Endothelial cell of umbilical vein (primary cell): ENCODE measurements at regions not wholly inside any gene's neighbourhood (a gene's known extent, or its start where the extent isn't known, plus 50 kb on each side); places are given as distances from the start of the nearest gene placed in this dataset.

Experiments
- BruUV-seq: library from RNA; stranded (reverse); fragments of 400-500 nt; replicated peaks from 2 replicates; lab custom pipeline; 2021; lab: Mats Ljungman, UMichigan
- CTCF ChIA-PET: fragments of 300-600, 350-600 bp; sonication (Branson Sonifier 250); formaldehyde crosslinking; loops from one replicate; lab custom pipeline; 2021; ENCODE audit warnings: antibody characterized with exemption, inconsistent platforms; lab: Charles Lee
- POLR2A ChIA-PET: fragments of 300-600, 350-600 bp; sonication (Branson Sonifier 250); formaldehyde crosslinking; loops from one replicate; lab custom pipeline; 2021; ENCODE audit warnings: antibody characterized with exemption, inconsistent platforms; lab: Charles Lee
- DNase-seq: peaks from one replicate; pipeline ENCODE4 v3.0.0-alpha.2; 2011; ENCODE audit warnings: low read depth, low spot score
- FAIRE-seq: peaks from 2 replicates; lab custom pipeline; 2011; peaks lifted over from hg19 to GRCh38; lab: Jason Lieb, UNC
- H2AFZ ChIP-seq: 2 replicates; pipeline ENCODE4 v1.6.0; 2012; ENCODE audit warnings: low read depth, low read length, control low read depth, inconsistent platforms
- H3K27ac ChIP-seq: 2 replicates; pipeline ENCODE4 v1.5.1; 2011; ENCODE audit warnings: low read depth, mild to moderate bottlenecking, control low read depth, low read length, moderate library complexity; ENCODE audit not compliant: insufficient read depth
- H3K27me3 ChIP-seq, 2 experiments: 2 replicates each; pipeline versions ENCODE4 v1.6.0 to v1.6.1; 2011; ENCODE audit warnings: low read length in 2 of 2, mixed read lengths in 1 of 2; ENCODE audit not compliant: control insufficient read depth in 2 of 2, insufficient read depth in 2 of 2
- H3K36me3 ChIP-seq, 2 experiments: 2 replicates in 1 of 2; 3 replicates in 1 of 2; pipeline ENCODE4 v1.5.1; 2011; ENCODE audit warnings: low read length in 2 of 2, mild to moderate bottlenecking in 1 of 2, moderate library complexity in 1 of 2; ENCODE audit not compliant: control insufficient read depth in 2 of 2, insufficient read depth in 2 of 2; ENCODE audit errors: extremely low read depth in 1 of 2
- H3K4me1 ChIP-seq: 3 replicates; pipeline ENCODE4 v1.5.1; 2011; ENCODE audit warnings: mild to moderate bottlenecking, low read length; ENCODE audit not compliant: control insufficient read depth, insufficient read depth; ENCODE audit errors: extremely low read depth
- H3K4me2 ChIP-seq: 2 replicates; pipeline ENCODE4 v1.6.1; 2011; ENCODE audit warnings: low read length, control low read depth, mixed read lengths; ENCODE audit not compliant: insufficient read depth
- H3K4me3 ChIP-seq, 3 experiments: fragments of 200-600 bp in 1 of 3; sonication (generic), shearing (Covaris generic) in 1 of 3; replicated peaks in 1 of 3; 2 replicates each; pipeline ENCODE4 v1.5.1; 2011 to 2016; ENCODE audit warnings: control low read depth in 3 of 3, low read length in 3 of 3, mild to moderate bottlenecking in 2 of 3, inconsistent platforms in 1 of 3, low read depth in 1 of 3, moderate library complexity in 1 of 3; ENCODE audit not compliant: insufficient read depth in 1 of 3
- H3K79me2 ChIP-seq: 2 replicates; pipeline ENCODE4 v1.6.0; 2012; ENCODE audit warnings: low read length, inconsistent platforms; ENCODE audit not compliant: control insufficient read depth, insufficient read depth
- H3K9ac ChIP-seq: replicated peaks from 2 replicates; pipeline ENCODE3; 2011; ENCODE audit warnings: low read length, control low read depth; ENCODE audit not compliant: insufficient read depth; ENCODE audit errors: extremely low read depth
- H3K9me1 ChIP-seq: replicated peaks from 3 replicates; pipeline ENCODE4 v1.6.0; 2011; ENCODE audit warnings: mild to moderate bottlenecking, low read length; ENCODE audit not compliant: control insufficient read depth, insufficient read depth; ENCODE audit errors: extremely low read depth
- H3K9me3 ChIP-seq: replicated peaks from 2 replicates; pipeline ENCODE4 v1.5.1; 2012; ENCODE audit warnings: low read length, inconsistent platforms; ENCODE audit not compliant: control insufficient read depth, insufficient read depth
- H4K20me1 ChIP-seq: replicated peaks from 2 replicates; pipeline ENCODE3; 2011; ENCODE audit warnings: mild to moderate bottlenecking, low read length; ENCODE audit not compliant: control insufficient read depth, insufficient read depth; ENCODE audit errors: extremely low read depth
- CTCF ChIP-seq, 2 donors: IDR thresholded peaks; 1 replicate in 1 of 2; 2 replicates in 1 of 2; pipeline ENCODE4 v1.5.1; 2011; ENCODE audit warnings: low read length in 2 of 2, mild to moderate bottlenecking in 2 of 2, moderate library complexity in 2 of 2, control low read depth in 1 of 2, inconsistent platforms in 1 of 2, low read depth in 1 of 2; ENCODE audit not compliant: insufficient read depth in 1 of 2; ENCODE audit errors: extremely low read depth in 1 of 2
- EZH2 ChIP-seq: IDR thresholded peaks from 2 replicates; pipeline ENCODE4 v1.6.1; 2012; ENCODE audit warnings: borderline replicate concordance, low read depth, mild to moderate bottlenecking, moderate library complexity, low read length, inconsistent platforms; ENCODE audit not compliant: severe bottlenecking
- GATA2 ChIP-seq: IDR thresholded peaks from 2 replicates; pipeline ENCODE4 v1.7.0; 2011; ENCODE audit warnings: low read depth, mild to moderate bottlenecking, moderate library complexity, mixed read lengths, low read length; ENCODE audit not compliant: insufficient read length, insufficient read depth
- JUN ChIP-seq: IDR thresholded peaks from 2 replicates; pipeline ENCODE4 v1.6.1; 2011; ENCODE audit warnings: borderline replicate concordance, low read depth; ENCODE audit not compliant: insufficient read length, insufficient read depth
- POLR2A ChIP-seq: IDR thresholded peaks from 2 replicates; pipeline ENCODE4 v1.6.1; 2012; ENCODE audit warnings: low read depth, mild to moderate bottlenecking, control low read depth, low read length
- POLR2AphosphoS5 ChIP-seq: IDR thresholded peaks from 2 replicates; pipeline ENCODE4 v1.6.1; 2012; ENCODE audit warnings: low read depth, mild to moderate bottlenecking, control low read depth, low read length, moderate library complexity; ENCODE audit not compliant: insufficient read depth
- dilution Hi-C: fragments of 300-500 bp; cut with MboI; formaldehyde crosslinking; loops from one replicate; pipeline ENCODE4 v1.15.0; 2019; ENCODE audit warnings: low sequenced_read_pairs; ENCODE audit not compliant: extremely low pct_ligation_motif_present
- intact Hi-C: fragments of 100-400 bp; cut with micrococcal nuclease; formaldehyde crosslinking; loops from one replicate; pipeline ENCODE4 v1.10.0; 2022

DNA sequence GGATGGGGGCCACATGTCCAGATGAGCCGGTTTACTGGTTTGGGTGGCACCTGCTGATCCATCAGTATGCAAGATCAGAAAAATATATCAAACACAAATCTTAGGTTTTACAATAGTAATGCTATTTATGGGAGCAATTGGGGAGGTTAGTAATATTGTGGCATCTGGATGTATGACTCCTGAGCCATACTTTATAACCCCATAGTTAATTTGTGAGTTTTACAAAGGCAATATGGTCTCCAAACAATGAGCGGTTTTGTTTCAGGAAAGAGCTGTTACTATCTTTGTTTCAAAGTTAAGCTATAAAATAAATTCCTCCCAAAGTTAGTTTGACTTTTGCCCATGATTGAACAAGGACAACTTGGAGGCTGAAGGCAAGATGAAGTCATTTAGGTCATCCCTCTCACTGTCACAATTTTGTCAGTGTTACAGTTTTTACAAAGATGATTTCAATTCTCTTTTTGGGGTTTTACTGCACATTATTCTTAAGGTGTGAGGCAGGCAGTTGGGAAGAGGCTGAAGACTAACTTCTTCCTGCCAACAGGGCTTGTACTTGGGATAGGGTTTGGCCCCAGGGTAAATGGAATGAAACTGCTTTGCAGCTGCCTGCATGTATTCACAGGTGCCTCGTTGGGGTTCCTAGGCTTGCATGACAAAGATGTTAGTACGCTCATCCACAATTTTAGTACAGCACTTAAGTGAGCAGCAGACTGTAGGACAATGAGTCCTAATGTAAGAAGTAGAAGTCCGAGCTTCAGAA, 296.6 kb upstream of the NDN start:
- BruUV-seq: no TSS peak
- Histone ChIP-seq H3K4me3 (no peak overlapping the region), H2AFZ (no peak overlapping the region), H3K9ac (no peak overlapping the region), H3K36me3 (no peaks in the 10 kb centered on the region), H3K4me1 (no peaks in the 10 kb centered on the region), H3K79me2 (no peaks in the 10 kb centered on the region), H3K27ac (no peak overlapping the region), H3K9me1 (no peaks in the 10 kb centered on the region), H3K4me2 (no peak overlapping the region), H4K20me1 (no peaks in the 10 kb centered on the region), H3K27me3 (no peaks in the 10 kb centered on the region), H3K9me3 (peaks cover 1% of the 10 kb centered on the region)
- CTCF ChIA-PET: no interaction called here
- dilution Hi-C loops: no loop called here
- TF ChIP-seq POLR2A (no peak), JUN (no peak), POLR2AphosphoS5 (no peak), CTCF (IDR thresholded peaks at IDR 0.05; ENCODE audit: extremely low read depth in 1 of 2, insufficient read depth in 1 of 2, low read depth in 1 of 2, low read length in 2 of 2) (no peak), GATA2 (no peak), EZH2 (no peak)
- intact Hi-C loops: no loop called here
- POLR2A ChIA-PET: no interaction called here
- DNase-seq: no peak
- no peak for FAIRE-seq
